Smooth muscle cell (in vitro differentiated cells): ENCODE measurements at regions not wholly inside any gene's neighbourhood (a gene's known extent, or its start where the extent isn't known, plus 50 kb on each side); places are given as distances from the start of the nearest gene placed in this dataset.

Experiments used
- DNase-seq: peaks from one replicate; lab custom pipeline; 2025; ENCODE audit not compliant: unreplicated experiment; lab: John Stamatoyannopoulos, UW
- H2AFZ ChIP-seq: fragments of 200-600 bp; sonication (generic); 2 replicates; pipeline ENCODE4 v1.6.0; 2016; ENCODE audit warnings: antibody characterized with exemption, low read depth, mild to moderate bottlenecking
- H3F3A ChIP-seq: fragments of 200-600 bp; sonication (generic); 2 replicates; pipeline ENCODE4 v1.6.0; 2017; ENCODE audit warnings: antibody characterized with exemption, low read depth
- H3K27ac ChIP-seq: fragments of 200-600 bp; sonication (generic); 2 replicates; pipeline ENCODE4 v1.5.1; 2016; ENCODE audit warnings: low read depth, mild to moderate bottlenecking
- H3K27me3 ChIP-seq: fragments of 200-600 bp; sonication (generic); 2 replicates; pipeline ENCODE4 v1.6.1; 2016; ENCODE audit warnings: low read depth, mild to moderate bottlenecking
- H3K36me3 ChIP-seq: fragments of 200-600 bp; sonication (generic); 2 replicates; pipeline ENCODE4 v1.5.1; 2016; ENCODE audit warnings: low read depth
- H3K4me1 ChIP-seq: fragments of 200-600 bp; sonication (generic); 2 replicates; pipeline ENCODE4 v1.5.1; 2016; ENCODE audit warnings: low read depth
- H3K4me2 ChIP-seq: fragments of 200-600 bp; sonication (generic); 2 replicates; pipeline ENCODE4 v1.6.0; 2016; ENCODE audit warnings: mild to moderate bottlenecking
- H3K4me3 ChIP-seq: fragments of 200-600 bp; sonication (generic); 2 replicates; pipeline ENCODE4 v1.5.1; 2016; ENCODE audit warnings: mild to moderate bottlenecking
- H3K79me2 ChIP-seq: fragments of 200-600 bp; sonication (generic); 2 replicates; pipeline ENCODE4 v1.6.0; 2016; ENCODE audit warnings: low read depth, mild to moderate bottlenecking
- H3K9ac ChIP-seq: fragments of 200-600 bp; sonication (generic); 2 replicates; pipeline ENCODE4 v1.6.0; 2016; ENCODE audit warnings: low read depth
- H3K9me3 ChIP-seq: fragments of 200-600 bp; sonication (generic); replicated peaks from 2 replicates; pipeline ENCODE4 v1.5.1; 2016; ENCODE audit warnings: low read depth
- H4K20me1 ChIP-seq: fragments of 200-600 bp; sonication (generic); 2 replicates; pipeline ENCODE4 v1.6.0; 2016; ENCODE audit warnings: low read depth
- CTCF ChIP-seq: fragments of 200-600 bp; sonication (generic); IDR thresholded peaks from 2 replicates; pipeline ENCODE4 v1.5.1; 2017; ENCODE audit warnings: borderline replicate concordance, mild to moderate bottlenecking, antibody characterized with exemption; ENCODE audit not compliant: insufficient read depth, poor library complexity, severe bottlenecking
- WGBS: methylation state at CpG from one replicate; pipeline ENCODE4 v1.1.7; 2016; ENCODE audit warnings: low lambda C conversion rate; 5-methylcytosine and 5-hydroxymethylcytosine counted together

DNA sequence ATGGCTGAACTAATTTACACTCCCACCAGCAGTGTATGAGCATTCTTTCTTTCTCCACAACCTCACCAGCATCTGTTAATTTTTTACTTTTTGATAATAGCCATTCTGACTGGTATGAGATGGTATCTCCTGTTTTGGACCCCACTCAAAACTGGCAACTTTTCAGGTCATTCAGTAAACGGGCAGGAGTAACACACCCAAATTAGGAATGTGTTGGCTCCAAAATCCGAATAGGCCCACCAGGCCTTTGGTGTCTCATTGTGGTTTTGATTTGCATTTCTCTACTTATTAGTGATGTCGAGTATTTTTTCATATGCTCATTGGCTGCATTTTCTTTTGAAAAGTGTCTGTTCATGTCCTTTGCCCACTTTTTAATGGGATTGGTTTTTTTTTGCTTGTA, 517.1 kb downstream of the TMEM232 start:
- WGBS: 79% methylated on average over 3 of the region's 3 CpGs
- H3K27me3 ChIP-seq: no peaks in the 10 kb centered on the region
- TF ChIP-seq CTCF: no peak
- no peaks in the 10 kb centered on the region for H3F3A ChIP-seq
- H3K79me2 ChIP-seq: no peaks in the 10 kb centered on the region
- peaks cover 2% of the 10 kb centered on the region for H3K9me3 ChIP-seq
- H3K27ac ChIP-seq: no peak overlapping the region
- no peaks in the 10 kb centered on the region for H3K4me1 ChIP-seq
- no peaks in the 10 kb centered on the region for H4K20me1 ChIP-seq
- no peak overlapping the region for H3K4me3 ChIP-seq
- H3K9ac ChIP-seq: no peak overlapping the region
- no peaks in the 10 kb centered on the region for H3K36me3 ChIP-seq
- H3K4me2 ChIP-seq: no peak overlapping the region
- no peak overlapping the region for H2AFZ ChIP-seq
- DNase-seq: no peak

- Histone ChIP-seq H3K9ac (no peak overlapping the region), H3K36me3 (no peaks in the 10 kb centered on the region), H2AFZ (no peak overlapping the region), H4K20me1 (no peaks in the 10 kb centered on the region), H3K4me3 (no peak overlapping the region), H3K9me3 (peaks cover 4% of the 10 kb centered on the region), H3K79me2 (no peaks in the 10 kb centered on the region), H3K4me1 (no peaks in the 10 kb centered on the region), H3K27ac (no peak overlapping the region), H3K4me2 (no peak overlapping the region), H3K27me3 (no peaks in the 10 kb centered on the region), H3F3A (no peaks in the 10 kb centered on the region)
- WGBS: 54% methylated on average over 1 of the region's 1 CpG
- DNase-seq: no peak
- TF ChIP-seq CTCF: no peak
These were observed 507.5 kb downstream of the TMEM232 start for GRCh38 chr5:110218981-110219380.

DNA sequence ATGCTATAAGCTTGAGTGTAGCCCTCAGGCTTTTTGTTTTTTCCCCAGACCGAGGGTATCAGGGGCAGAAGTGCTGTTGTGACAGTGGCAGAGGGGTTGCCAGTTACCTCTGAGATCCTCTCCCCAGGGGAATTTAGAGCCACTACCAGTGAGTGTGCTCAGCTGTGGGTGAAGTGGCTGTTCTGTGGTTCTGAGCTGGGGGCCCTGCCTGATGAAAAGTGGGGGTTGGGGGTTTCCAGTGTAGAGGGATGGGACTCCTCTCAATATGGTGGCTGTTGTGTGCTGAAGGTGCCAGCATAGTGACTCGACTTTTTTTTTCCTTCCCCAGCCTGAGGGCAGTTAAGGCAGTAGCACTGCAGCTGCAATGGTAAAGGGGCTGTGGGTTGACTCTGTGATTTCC, 506.7 kb downstream of the TMEM232 start:
- H3K27ac ChIP-seq: no peak overlapping the region
- no peaks in the 10 kb centered on the region for H3K4me1 ChIP-seq
- H4K20me1 ChIP-seq: no peaks in the 10 kb centered on the region
- H3K27me3 ChIP-seq: no peaks in the 10 kb centered on the region
- no peak for TF ChIP-seq CTCF
- H3K79me2 ChIP-seq: no peaks in the 10 kb centered on the region
- H3K4me2 ChIP-seq: no peak overlapping the region
- H3K9ac ChIP-seq: no peak overlapping the region
- H2AFZ ChIP-seq: no peak overlapping the region
- WGBS: 77% methylated on average over 2 of the region's 2 CpGs
- H3F3A ChIP-seq: no peaks in the 10 kb centered on the region
- no peak for DNase-seq
- no peak overlapping the region for H3K4me3 ChIP-seq
- H3K36me3 ChIP-seq: no peaks in the 10 kb centered on the region
- peaks cover 4% of the 10 kb centered on the region for H3K9me3 ChIP-seq

DNA sequence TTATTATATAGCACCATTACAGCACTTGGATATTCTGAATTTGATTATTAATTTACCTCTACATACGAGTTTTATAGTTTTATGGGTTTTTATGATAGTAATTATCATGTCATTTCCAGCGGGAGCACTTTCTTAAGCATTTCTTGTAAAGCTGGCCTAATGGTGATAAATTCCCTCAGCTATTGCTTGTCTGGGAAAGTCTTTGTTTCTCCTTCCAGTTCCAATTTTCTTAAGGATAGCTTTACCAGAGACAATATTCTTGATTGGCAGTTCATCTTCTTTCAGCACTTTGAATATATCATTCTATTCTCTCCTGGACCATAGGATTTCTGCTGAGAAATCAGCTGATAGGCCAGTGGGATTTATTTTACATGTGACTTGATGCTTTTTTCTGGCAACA, 505.4 kb downstream of the TMEM232 start:
- H3K36me3 ChIP-seq: no peaks in the 10 kb centered on the region
- no peaks in the 10 kb centered on the region for H3K4me1 ChIP-seq
- H3K9ac ChIP-seq: no peak overlapping the region
- no peak for DNase-seq
- H3F3A ChIP-seq: no peaks in the 10 kb centered on the region
- peaks cover 4% of the 10 kb centered on the region for H3K9me3 ChIP-seq
- TF ChIP-seq CTCF: no peak
- H2AFZ ChIP-seq: no peak overlapping the region
- H3K27me3 ChIP-seq: no peaks in the 10 kb centered on the region
- no peak overlapping the region for H3K4me2 ChIP-seq
- H4K20me1 ChIP-seq: no peaks in the 10 kb centered on the region
- no peak overlapping the region for H3K27ac ChIP-seq
- no peak overlapping the region for H3K4me3 ChIP-seq
- no peaks in the 10 kb centered on the region for H3K79me2 ChIP-seq
- WGBS: 84% methylated on average over 2 of the region's 2 CpGs
